GM18505 (cell line): ENCODE measurements at regions not wholly inside any gene's neighbourhood (a gene's known extent, or its start where the extent isn't known, plus 50 kb on each side); places are given as distances from the start of the nearest gene placed in this dataset.

Experiments used
- ATAC-seq: cut with Tn5 transposase; IDR thresholded peaks from one replicate; pipeline ENCODE4 v1.9.1; 2021; ENCODE audit not compliant: unreplicated experiment
- POLR2A ChIP-seq: IDR thresholded peaks from 4 replicates; pipeline ENCODE4 v1.6.1; 2011; ENCODE audit warnings: borderline replicate concordance; ENCODE audit not compliant: insufficient read depth, insufficient read length; ENCODE audit errors: extremely low read depth

DNA sequence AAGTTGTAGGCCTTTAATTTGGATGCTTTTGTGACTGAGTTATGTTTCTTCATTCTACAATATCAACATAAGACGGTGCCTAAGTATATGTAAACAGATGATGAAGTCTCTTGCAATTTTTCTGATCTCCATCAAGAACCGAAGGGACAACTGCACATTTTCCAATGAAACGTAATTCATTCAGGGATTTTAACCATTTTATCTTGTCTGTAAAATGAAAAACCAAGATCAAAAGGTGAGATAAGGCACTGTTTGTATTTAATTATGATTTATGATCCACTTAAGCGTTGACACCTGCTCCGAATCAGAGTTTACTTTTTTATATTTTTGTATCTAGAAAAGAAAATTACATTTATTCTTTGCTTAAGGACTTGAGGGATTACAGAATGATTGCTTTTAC is 556.8 kb upstream of the ARGLU1 start:
- no peak for ATAC-seq
- no peak for TF ChIP-seq POLR2A

DNA sequence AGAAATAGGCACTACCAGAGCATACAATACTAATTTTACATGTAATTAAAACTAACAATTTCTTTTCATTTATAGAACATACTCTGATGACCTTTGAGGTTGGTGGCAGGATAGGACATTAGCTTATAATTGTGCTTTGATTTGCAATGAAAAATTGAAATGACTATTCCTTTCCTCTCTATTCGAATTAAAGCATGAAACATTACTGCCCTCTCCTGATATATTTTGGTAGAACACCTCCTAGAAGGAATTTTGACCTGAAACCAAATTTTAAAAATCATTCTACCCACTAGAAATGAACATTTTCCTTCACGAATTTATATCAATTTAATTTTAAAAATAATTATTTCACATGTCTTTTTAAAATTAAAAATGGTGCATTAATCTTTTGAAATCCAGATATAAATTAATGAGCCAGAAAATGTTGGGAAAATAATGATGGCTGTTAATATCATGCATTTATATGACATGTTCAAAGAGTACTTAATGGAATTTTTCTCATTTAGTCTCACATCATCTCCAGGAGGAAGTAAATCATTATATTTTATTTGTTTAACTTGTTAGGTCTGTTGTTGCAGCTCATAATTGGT is 556.3 kb upstream of the ARGLU1 start:
- ATAC-seq, result no peak
- TF ChIP-seq POLR2A, result no peak

DNA sequence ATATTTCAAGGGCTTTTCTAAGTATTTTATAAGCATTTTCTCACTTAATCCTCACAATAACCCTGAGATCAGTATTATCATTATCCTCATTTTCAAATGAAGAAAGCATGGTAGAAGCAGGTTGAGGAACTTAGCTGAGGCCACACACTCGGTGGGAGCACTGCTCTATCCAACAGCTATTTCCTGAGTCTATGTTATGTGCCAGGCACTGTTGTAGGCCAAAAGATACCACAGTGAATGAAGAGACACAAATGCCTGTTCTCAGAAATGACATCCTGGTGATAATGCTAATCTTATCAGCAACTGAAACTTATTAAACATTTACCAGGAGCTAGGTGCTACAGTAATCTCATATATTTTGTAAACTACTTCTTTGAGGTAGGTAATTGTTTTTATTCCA is 553.9 kb upstream of the ARGLU1 start:
- no peak for TF ChIP-seq POLR2A
- ATAC-seq, result no peak

DNA sequence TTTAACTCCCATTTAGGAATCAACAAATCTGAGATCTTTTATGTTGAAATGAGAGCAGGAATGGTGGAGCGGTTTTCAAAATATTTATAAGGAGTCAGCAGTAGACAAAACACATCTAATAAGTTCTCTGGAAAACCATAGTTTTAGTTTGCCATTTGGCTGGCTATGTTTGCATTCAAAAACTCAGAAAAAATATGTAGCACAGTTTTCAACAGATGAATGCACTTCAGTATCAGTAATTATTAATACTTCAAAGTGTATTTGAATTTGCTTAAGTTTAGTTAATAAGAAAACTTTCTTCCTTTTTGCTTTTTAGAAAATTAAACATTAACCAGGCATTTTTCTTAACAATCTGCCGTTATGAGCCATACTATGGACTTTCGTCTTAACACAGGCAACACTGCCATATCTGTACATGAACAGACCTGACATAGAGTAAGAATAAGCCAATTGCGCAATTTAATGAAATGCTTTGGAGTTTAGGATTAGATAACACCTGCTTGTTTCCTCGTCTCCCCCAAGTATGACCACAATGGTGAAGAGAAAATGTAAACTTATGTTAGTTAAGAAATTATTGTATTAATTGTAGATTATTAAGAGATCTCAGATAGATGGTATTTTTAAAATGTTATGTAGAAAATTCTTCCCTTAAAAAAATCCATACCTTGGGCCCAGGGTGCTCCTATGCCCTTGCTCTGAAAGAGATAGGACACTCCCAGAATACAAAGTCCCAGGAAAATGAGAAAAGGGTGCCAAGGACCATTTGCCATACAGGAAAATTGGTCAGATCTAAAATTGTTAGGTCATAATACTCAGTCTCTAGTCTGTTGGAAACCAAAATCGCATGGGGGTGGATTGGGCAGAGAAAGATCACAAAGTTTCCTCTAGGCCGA is 552.3 kb upstream of the ARGLU1 start:
- no peak for TF ChIP-seq POLR2A
- ATAC-seq, result no peak

DNA sequence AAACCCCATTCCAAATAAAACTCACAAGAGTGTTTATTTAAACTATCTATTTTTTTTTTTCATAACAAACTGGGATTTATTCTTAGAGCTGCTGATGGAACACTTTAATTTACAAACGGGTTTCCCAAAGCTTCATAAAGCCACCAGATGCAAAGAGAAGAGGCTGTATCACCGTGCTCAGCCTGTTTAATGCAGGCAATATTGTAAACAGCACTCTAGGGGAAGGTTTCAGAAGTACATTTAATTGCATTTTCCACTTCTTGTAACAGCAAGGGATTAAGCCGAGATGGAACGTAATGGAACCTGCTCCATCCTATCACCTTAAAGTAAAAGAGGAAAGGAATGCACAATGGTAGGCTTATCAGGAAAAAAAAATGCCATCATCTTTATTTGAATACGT is 550.6 kb upstream of the ARGLU1 start:
- no peak for TF ChIP-seq POLR2A
- ATAC-seq, result no peak

DNA sequence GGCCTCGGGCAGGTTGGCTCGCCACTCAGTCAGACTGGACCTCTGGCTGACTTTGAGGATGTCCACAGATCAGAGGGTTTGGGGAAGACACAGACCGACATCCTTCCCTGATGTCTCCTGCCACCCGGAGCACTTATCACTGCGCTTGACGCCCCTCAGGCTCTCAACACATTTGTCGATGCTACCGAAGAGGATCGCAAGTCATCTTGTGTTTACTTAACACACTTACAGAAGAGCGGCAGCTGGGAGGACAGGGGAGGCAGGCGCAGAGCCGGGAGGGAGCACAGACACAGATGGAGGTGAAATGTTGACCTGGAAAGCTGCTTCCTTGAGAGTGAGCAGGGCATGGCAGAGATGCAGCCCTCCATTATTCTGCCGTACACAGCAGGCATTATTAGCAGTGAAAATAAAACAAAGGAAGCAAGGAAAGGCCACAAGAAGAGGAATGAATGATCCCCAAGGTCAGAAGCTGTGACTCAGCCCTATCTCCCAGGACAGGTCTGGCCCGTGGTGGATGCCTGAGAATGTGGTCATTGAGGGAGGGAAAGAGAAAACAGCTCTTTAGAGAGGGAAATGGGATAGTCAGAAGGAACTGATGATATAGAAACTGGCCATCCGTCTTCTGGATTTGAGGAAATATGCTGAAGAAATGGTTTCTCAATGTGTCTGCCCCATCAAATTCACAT is 549.5 kb upstream of the ARGLU1 start:
- TF ChIP-seq POLR2A, result no peak
- no peak for ATAC-seq

DNA sequence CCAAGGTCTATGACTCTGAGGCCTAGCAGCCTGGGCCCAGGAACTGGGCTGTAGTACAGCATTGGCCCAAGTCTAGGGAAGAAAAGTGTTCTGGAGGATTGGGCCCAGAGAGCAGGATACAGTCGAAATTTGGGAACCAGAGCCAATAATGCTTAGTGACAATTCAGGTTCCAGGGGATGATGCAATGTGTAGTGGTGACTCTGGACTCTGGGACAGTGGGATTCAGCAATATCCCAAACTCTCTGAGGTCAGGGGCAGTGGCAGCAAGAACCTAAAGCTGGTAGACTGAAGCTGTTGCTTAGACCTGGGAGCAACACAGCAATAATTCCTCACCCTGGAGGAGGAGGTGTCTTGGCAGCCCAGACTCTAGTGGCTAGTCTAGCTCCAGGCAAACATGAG is 545.5 kb upstream of the ARGLU1 start:
- TF ChIP-seq POLR2A, result no peak
- ATAC-seq, result no peak

DNA sequence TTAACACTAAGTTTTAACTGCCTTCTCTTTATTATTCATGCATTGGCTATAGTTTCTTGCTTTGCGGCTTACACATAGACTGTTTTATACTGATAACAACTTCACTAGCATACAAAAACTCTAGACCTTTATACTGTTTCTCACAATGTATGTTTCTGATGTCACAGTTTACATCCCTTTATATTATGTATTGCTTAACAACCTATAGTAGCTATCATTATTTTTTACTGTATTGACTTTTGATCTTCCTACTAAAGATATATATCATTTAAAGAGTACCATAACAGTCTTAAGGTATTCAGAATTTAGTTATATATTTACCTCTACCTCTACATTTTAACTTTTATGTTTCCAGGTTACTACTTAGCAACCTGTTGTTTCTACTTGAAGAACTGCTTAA is 543.3 kb upstream of the ARGLU1 start:
- ATAC-seq, result no peak
- no peak for TF ChIP-seq POLR2A

DNA sequence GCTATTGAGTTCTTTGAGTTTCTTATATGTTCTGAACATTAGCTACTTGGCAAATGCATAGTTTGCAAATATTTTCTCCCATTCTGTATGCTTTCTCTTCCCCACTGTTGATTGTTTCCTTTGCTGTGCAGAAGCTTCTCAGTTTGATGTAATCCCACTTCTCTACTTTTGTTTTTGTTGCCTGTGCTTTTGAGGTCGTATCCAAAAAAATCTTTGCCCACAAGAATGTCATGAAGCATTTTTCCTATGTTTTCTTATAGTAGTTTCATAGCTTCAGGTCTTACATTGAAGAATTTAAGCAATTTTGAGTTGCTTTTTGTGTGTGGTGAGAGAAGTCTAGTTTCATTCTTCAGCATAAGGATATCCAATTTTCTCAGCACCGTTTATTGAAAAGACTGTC is 536.7 kb upstream of the ARGLU1 start:
- TF ChIP-seq POLR2A, result no peak
- ATAC-seq, result no peak

DNA sequence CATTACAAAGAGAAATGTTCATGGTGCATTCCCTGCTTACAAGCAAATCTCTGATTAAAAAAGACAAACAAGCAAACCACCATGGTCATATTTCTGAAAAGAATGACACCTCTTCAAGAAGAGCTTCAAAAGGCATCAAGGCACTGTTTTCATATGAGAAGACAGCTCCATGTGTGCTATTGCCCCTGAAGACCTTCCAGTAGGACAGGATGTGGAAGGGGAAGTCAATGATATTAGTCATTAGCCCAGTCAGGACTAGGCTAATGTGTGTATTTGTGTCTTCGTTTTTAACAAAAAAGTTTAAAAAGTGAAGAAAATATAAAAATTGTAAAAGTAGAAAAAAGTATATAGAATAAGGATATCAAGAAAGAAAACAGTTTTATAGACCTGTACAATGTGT is 534.7 kb upstream of the ARGLU1 start:
- ATAC-seq, result no peak
- TF ChIP-seq POLR2A, result no peak

DNA sequence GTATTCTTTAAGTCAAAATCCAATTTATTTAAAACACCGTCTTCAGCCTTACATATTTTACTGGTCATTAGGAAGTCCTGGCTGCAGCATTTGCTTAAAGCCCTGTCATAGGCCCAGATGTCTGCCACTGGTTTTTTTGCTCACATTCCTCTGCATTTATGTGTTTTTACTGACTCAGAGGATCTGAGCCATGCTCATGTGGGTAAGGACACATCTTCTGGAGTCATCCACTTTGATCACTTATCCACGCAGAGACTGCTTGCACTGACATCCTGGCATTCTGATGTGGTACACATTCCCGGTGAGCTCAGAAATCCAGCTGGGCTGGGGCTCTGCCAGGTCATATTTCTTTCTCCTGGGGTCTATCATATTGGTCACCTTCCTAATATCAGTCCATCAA is 531.7 kb upstream of the ARGLU1 start:
- no peak for TF ChIP-seq POLR2A
- ATAC-seq, result no peak

DNA sequence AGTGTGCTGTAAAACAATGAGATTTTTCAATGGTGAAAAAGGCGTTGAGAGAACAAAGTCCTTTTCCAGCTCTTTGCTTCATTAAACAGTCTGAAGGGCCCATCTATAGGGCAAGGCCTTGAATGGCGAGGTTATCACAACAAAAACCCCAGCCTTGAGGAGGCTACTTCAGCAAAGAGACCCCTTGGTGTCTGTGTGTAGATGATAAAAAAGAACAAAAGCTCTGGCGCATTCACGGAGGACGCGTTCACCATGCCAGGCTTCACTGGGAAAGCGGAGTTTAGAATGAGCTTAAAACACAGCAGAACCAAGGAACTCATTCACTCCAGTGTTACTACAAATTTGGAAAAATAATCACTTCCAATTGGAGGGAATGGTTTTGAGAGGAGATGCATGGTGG is 530.0 kb upstream of the ARGLU1 start:
- no peak for ATAC-seq
- no peak for TF ChIP-seq POLR2A

DNA sequence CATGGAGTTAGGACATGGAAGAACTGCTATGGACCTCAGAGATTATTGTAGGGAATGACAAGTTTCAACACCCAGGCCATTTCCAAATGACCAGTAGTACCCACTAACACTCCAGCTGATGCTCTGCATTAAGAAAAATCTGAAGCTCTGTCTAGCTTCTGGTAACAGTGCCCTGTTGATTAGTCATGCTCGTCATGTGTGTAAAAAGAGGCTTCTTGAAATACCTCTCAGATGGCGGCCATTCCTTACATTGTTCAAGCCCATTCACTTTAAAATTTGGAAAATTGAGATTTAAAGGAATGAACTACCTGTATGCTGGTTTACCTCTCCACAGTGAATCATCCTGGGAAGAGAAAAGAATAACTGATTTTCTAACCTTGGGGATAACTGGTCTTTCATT is 527.9 kb upstream of the ARGLU1 start:
- TF ChIP-seq POLR2A, result no peak
- ATAC-seq, result no peak

DNA sequence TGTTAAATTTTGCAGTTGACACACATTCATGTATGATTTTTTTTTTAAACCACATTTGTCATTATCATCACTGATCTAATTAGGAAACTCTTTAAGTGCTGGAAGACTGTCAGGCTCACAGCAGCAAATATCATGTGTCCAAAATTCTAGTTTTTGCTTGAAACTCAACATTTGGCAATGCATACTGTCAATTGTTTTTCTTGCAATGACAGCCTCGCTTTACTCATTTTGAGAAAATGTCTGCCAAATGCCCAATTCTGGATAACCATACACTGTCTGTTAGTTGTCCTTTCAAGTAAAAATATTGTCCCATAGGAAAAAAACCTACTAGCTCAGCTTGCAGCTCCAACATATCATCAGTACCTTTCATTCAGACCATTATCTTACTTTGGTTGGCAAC is 523.9 kb upstream of the ARGLU1 start:
- TF ChIP-seq POLR2A, result no peak
- ATAC-seq, result no peak
